ENCODE measurements at regions not wholly inside any gene's neighbourhood (a gene's known extent, or its start where the extent isn't known, plus 50 kb on each side); places are given as distances from the start of the nearest gene placed in this dataset.

DNA sequence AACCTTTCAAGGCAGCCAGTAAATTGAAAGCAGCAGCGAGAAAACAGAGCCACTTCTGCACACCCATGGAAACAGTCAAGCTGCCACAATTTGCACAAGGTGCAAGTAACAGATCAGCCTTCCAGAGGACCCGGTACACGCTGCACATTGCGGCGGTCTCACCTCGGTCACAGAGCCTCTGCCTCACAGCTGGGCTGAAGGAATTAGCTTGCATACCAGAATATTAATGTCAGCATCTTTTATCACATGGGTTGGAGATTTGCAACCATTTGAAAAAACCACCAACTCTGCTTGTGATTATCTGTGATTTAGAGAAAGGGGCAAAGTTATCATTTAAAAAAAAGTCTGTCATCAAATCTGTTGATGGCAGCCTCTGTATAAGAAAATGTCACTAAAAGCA is 330.5 kb upstream of the TCF4 start:
- no peaks in the 10 kb centered on the region for H3K4me1 ChIP-seq (ENCODE audit: control insufficient read depth in 2 of 2, insufficient read depth in 2 of 2, low read length in 2 of 2)
- DNase-seq (ENCODE audit: low read depth in 6 of 9, low spot score in 9 of 9): no peak
- 96% methylated on average over 6 of the region's 6 CpGs for WGBS
- H3K4me3 ChIP-seq (ENCODE audit: low read length in 2 of 2): no peak overlapping the region
- no peaks in the 10 kb centered on the region for H3K9me3 ChIP-seq (ENCODE audit: control insufficient read depth in 2 of 2, insufficient read depth in 1 of 2, low read length in 1 of 2)
- no peaks in the 10 kb centered on the region for H3K27me3 ChIP-seq (ENCODE audit: control insufficient read depth in 2 of 2, insufficient read depth in 1 of 2, low read length in 1 of 2)
- H3K36me3 ChIP-seq (ENCODE audit: control insufficient read depth in 2 of 2, insufficient read depth in 2 of 2, low read length in 1 of 2): no peaks in the 10 kb centered on the region
- no peak overlapping the region for H3K27ac ChIP-seq (ENCODE audit: low read depth in 1 of 2, low read length in 1 of 2)

DNA sequence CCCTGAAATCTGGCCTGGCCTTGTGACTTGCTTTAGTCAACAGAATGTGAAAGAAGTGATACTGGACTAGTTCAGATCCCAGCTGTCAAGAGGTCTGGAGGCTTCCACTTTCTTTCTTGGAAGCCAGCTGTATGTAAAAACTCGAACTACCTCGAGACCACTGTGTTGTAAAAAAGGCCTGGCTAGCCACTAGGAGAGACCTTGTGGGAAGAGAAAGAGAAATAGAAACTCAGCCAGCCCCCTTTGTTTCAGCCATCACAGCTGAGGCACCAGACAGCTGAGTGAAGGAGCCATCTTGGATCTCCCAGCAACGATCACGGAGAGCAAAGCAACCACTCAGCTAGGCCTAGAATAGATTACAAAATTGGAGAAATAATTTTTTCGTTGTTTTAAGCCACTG is 324.9 kb upstream of the TCF4 start:
- no peak overlapping the region for H3K27ac ChIP-seq (ENCODE audit: low read depth in 1 of 2, low read length in 1 of 2)
- no peak overlapping the region for H3K4me3 ChIP-seq (ENCODE audit: low read length in 2 of 2)
- no peaks in the 10 kb centered on the region for H3K4me1 ChIP-seq (ENCODE audit: control insufficient read depth in 2 of 2, insufficient read depth in 2 of 2, low read length in 2 of 2)
- 96% methylated on average over 5 of the region's 5 CpGs for WGBS
- no peaks in the 10 kb centered on the region for H3K9me3 ChIP-seq (ENCODE audit: control insufficient read depth in 2 of 2, insufficient read depth in 1 of 2, low read length in 1 of 2)
- no peak for DNase-seq (ENCODE audit: low read depth in 6 of 9, low spot score in 9 of 9)
- no peaks in the 10 kb centered on the region for H3K27me3 ChIP-seq (ENCODE audit: control insufficient read depth in 2 of 2, insufficient read depth in 1 of 2, low read length in 1 of 2)
- no peaks in the 10 kb centered on the region for H3K36me3 ChIP-seq (ENCODE audit: control insufficient read depth in 2 of 2, insufficient read depth in 2 of 2, low read length in 1 of 2)

DNA sequence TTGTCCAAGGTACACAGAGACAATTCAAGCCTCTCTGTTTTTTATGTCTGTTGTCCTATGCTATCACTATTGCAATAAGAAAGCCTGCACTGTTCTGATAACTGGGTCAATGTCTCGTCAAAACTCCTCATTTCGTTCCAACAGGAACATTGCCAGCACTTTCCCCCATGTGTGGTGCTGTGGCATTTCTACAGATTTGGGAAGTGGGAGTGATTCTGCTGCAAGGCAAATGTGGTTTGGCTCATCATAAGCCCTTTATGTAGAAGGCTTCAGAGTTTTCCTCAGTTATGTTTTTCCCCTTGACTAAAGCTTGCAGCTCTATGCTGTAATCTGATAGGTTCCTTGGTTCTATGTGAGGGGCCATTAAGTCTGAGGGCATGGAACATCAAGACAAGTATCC is 324.1 kb upstream of the TCF4 start:
- 95% methylated on average over 2 of the region's 2 CpGs for WGBS
- no peaks in the 10 kb centered on the region for H3K4me1 ChIP-seq (ENCODE audit: control insufficient read depth in 2 of 2, insufficient read depth in 2 of 2, low read length in 2 of 2)
- DNase-seq (ENCODE audit: low read depth in 6 of 9, low spot score in 9 of 9): no peak

DNA sequence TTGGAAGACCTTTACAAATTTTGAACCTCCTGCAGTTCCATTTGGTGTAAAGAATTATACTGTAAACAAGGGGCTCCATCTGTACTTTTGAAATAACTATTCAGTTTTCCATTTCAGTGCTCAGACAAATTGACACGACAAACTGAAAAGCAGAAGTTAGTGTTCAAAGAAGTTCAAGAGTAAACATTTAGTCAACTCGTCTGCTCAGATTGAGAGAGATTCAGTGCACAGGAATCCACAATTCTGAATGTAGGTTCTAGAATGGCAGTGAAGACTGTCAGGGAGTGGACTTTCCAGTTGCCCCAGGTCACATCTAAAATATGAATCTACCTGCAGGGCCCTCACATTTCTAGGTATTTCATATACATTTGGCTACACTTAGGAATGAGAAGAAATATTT is 322.3 kb upstream of the TCF4 start:
- Histone ChIP-seq H3K4me1 (ENCODE audit: control insufficient read depth in 2 of 2, insufficient read depth in 2 of 2, low read length in 2 of 2) (peaks cover 0 to 6% of the 10 kb centered on the region in 2 donors), H3K36me3 (ENCODE audit: control insufficient read depth in 2 of 2, insufficient read depth in 2 of 2, low read length in 1 of 2) (no peaks in the 10 kb centered on the region), H3K27ac (ENCODE audit: low read depth in 1 of 2, low read length in 1 of 2) (no peak overlapping the region), H3K9me3 (ENCODE audit: control insufficient read depth in 2 of 2, insufficient read depth in 1 of 2, low read length in 1 of 2) (no peaks in the 10 kb centered on the region), H3K4me3 (ENCODE audit: low read length in 2 of 2) (no peak overlapping the region), H3K27me3 (ENCODE audit: control insufficient read depth in 2 of 2, insufficient read depth in 1 of 2, low read length in 1 of 2) (no peaks in the 10 kb centered on the region)
- DNase-seq (ENCODE audit: low read depth in 6 of 9, low spot score in 9 of 9): no peak
- 58% methylated on average over 2 of the region's 2 CpGs for WGBS

More for the DNA sequence above, 324.1 kb upstream of the TCF4 start:
- Histone ChIP-seq H3K27me3 (ENCODE audit: control insufficient read depth in 2 of 2, insufficient read depth in 1 of 2, low read length in 1 of 2) (no peaks in the 10 kb centered on the region), H3K27ac (ENCODE audit: low read depth in 1 of 2, low read length in 1 of 2) (no peak overlapping the region), H3K4me3 (ENCODE audit: low read length in 2 of 2) (no peak overlapping the region), H3K36me3 (ENCODE audit: control insufficient read depth in 2 of 2, insufficient read depth in 2 of 2, low read length in 1 of 2) (no peaks in the 10 kb centered on the region), H3K9me3 (ENCODE audit: control insufficient read depth in 2 of 2, insufficient read depth in 1 of 2, low read length in 1 of 2) (no peaks in the 10 kb centered on the region)

DNA sequence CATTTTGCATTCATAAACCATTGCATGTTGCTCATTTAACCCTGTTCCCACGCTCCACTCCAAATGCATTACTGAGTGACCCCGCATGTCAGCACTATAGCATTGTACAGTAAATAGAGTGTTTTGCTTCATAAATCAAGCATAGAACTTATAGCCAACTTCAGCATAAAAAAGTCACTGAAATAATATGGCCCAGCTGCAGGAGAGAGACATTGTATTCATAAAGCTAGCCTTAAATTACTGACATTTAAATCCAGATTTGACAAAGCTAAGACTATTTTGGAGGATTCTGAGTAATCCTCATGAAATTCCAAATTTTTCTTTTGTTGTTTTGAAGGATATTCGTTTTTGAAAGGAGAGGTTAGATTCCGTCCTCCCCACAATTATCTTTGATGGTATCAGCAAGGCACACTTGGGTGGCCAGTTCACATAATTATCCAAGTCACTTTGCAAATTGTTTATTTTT is 320.9 kb upstream of the TCF4 start:
- H3K27me3 ChIP-seq (ENCODE audit: control insufficient read depth in 2 of 2, insufficient read depth in 1 of 2, low read length in 1 of 2): no peaks in the 10 kb centered on the region
- H3K36me3 ChIP-seq (ENCODE audit: control insufficient read depth in 2 of 2, insufficient read depth in 2 of 2, low read length in 1 of 2): no peaks in the 10 kb centered on the region
- no peak overlapping the region for H3K4me3 ChIP-seq (ENCODE audit: low read length in 2 of 2)
- DNase-seq (ENCODE audit: low read depth in 6 of 9, low spot score in 9 of 9): no peak
- no peaks in the 10 kb centered on the region for H3K9me3 ChIP-seq (ENCODE audit: control insufficient read depth in 2 of 2, insufficient read depth in 1 of 2, low read length in 1 of 2)
- WGBS: 95% methylated on average over 4 of the region's 4 CpGs
- peaks cover 0 to 6% of the 10 kb centered on the region in 2 donors for H3K4me1 ChIP-seq (ENCODE audit: control insufficient read depth in 2 of 2, insufficient read depth in 2 of 2, low read length in 2 of 2)
- no peak overlapping the region for H3K27ac ChIP-seq (ENCODE audit: low read depth in 1 of 2, low read length in 1 of 2)

DNA sequence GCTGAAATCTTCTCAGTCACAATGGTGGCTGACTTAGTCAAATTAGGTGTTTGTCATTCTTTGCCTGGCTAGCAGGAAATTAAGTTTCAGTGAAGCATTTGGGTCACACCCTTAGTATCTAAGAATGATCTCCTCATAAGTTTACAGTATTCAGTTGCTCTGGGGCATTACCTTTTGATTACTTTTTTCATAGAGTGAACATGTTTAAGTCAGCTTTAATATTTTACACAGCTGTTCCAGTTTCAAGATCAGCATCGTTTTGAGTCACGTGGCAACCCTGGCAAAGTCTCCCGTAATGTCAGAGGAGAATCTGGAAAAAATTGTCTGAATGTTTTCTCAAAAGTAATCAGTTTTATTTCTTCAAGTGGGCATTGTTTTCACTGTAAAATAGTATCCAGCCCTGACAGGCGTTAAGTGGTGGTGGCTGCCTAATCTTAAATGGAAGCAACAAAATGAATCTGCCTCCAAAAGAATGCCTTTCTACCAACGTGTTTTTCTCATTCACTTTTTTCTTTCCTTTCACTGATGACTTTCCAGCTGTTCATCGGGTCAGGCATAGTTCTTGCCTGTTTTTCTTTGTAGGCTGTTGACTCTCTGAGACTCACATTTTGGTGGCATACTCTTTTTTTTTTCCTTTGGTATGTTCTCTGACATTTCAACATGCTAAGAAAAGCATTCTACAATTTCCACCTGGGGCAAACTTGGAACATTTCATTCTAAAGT is 319.6 kb upstream of the TCF4 start:
- no peak for DNase-seq (ENCODE audit: low read depth in 6 of 9, low spot score in 9 of 9)
- Histone ChIP-seq H3K27ac (ENCODE audit: low read depth in 1 of 2, low read length in 1 of 2) (no peak overlapping the region), H3K4me3 (ENCODE audit: low read length in 2 of 2) (no peak overlapping the region), H3K36me3 (ENCODE audit: control insufficient read depth in 2 of 2, insufficient read depth in 2 of 2, low read length in 1 of 2) (no peaks in the 10 kb centered on the region), H3K27me3 (ENCODE audit: control insufficient read depth in 2 of 2, insufficient read depth in 1 of 2, low read length in 1 of 2) (no peaks in the 10 kb centered on the region), H3K4me1 (ENCODE audit: control insufficient read depth in 2 of 2, insufficient read depth in 2 of 2, low read length in 2 of 2) (peaks cover 0 to 6% of the 10 kb centered on the region in 2 donors), H3K9me3 (ENCODE audit: control insufficient read depth in 2 of 2, insufficient read depth in 1 of 2, low read length in 1 of 2) (no peaks in the 10 kb centered on the region)
- 88% methylated on average over 6 of the region's 6 CpGs for WGBS

DNA sequence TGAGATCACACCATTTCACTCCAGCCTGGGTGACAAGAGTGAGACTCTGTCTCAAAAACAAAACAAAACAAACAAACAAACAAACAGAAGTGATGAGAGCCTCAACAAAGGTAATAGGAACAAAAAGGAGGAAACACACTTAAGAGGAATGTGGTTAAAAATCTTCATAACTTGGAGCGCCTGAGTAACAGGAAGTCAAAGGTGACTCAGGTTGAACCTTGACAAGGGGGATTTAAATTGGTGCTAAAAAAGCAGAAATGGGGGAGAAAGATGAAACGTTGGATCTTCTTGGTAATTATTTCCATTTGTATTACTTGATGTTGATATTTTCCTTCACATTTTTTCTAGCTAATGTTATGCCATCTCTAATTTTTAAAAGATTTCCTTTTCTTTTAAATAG is 318.5 kb upstream of the TCF4 start:
- H3K27ac ChIP-seq (ENCODE audit: low read depth in 1 of 2, low read length in 1 of 2): no peak overlapping the region
- peaks cover 0 to 6% of the 10 kb centered on the region in 2 donors for H3K4me1 ChIP-seq (ENCODE audit: control insufficient read depth in 2 of 2, insufficient read depth in 2 of 2, low read length in 2 of 2)
- WGBS: 11% methylated on average over 2 of the region's 2 CpGs
- no peak overlapping the region for H3K4me3 ChIP-seq (ENCODE audit: low read length in 2 of 2)
- DNase-seq (ENCODE audit: low read depth in 6 of 9, low spot score in 9 of 9): peak in 6 of 9 donors; percentile 3 to 54 (median 12)
- no peaks in the 10 kb centered on the region for H3K27me3 ChIP-seq (ENCODE audit: control insufficient read depth in 2 of 2, insufficient read depth in 1 of 2, low read length in 1 of 2)
- H3K36me3 ChIP-seq (ENCODE audit: control insufficient read depth in 2 of 2, insufficient read depth in 2 of 2, low read length in 1 of 2): no peaks in the 10 kb centered on the region
- H3K9me3 ChIP-seq (ENCODE audit: control insufficient read depth in 2 of 2, insufficient read depth in 1 of 2, low read length in 1 of 2): no peaks in the 10 kb centered on the region

DNA sequence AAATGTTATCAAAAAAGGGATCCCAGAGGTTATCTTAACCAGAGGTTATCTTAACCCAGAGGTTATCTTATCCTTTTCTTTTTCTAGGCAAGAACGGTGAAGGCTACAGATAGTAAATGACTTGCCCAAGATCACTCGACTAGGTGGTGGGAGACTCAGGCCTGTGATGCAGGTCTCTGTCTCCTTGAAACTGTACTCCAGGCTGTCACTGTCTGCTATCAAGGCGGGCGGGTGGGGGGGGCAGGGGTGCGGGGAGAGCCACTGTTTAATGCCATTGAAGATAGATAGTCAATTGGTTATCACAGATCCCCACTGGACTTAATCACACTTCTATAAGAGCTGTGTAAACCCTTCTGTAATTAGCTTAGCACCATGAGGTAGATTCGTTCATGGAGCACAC is 315.9 kb upstream of the TCF4 start:
- H3K27ac ChIP-seq (ENCODE audit: low read depth in 1 of 2, low read length in 1 of 2): no peak overlapping the region
- no peak overlapping the region for H3K4me3 ChIP-seq (ENCODE audit: low read length in 2 of 2)
- no peak for DNase-seq (ENCODE audit: low read depth in 6 of 9, low spot score in 9 of 9)
- no peaks in the 10 kb centered on the region for H3K9me3 ChIP-seq (ENCODE audit: control insufficient read depth in 2 of 2, insufficient read depth in 1 of 2, low read length in 1 of 2)
- H3K36me3 ChIP-seq (ENCODE audit: control insufficient read depth in 2 of 2, insufficient read depth in 2 of 2, low read length in 1 of 2): no peaks in the 10 kb centered on the region
- 96% methylated on average over 6 of the region's 6 CpGs for WGBS
- H3K27me3 ChIP-seq (ENCODE audit: control insufficient read depth in 2 of 2, insufficient read depth in 1 of 2, low read length in 1 of 2): no peaks in the 10 kb centered on the region
- H3K4me1 ChIP-seq (ENCODE audit: control insufficient read depth in 2 of 2, insufficient read depth in 2 of 2, low read length in 2 of 2): peaks cover 0 to 6% of the 10 kb centered on the region in 2 donors

DNA sequence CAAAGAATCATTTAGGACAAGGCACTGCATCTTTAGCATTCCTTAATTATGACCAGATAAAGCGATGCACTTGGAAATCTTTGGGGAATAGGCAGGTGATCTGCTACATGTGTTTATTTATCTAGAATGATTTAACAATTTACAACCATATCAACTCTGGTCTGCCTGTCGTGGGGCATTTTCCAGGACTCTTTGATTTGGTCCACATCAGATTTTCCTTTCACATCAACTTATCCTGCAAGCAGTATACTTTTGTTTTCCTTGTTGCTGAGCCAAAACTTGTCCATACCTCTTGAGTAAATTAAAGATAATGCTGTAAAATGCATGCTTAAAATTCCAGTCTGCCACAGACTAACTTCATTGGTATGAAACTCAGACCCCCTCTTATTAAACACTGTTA is 312.4 kb upstream of the TCF4 start:
- Histone ChIP-seq H3K27me3 (ENCODE audit: control insufficient read depth in 2 of 2, insufficient read depth in 1 of 2, low read length in 1 of 2) (no peaks in the 10 kb centered on the region), H3K27ac (ENCODE audit: low read depth in 1 of 2, low read length in 1 of 2) (no peak overlapping the region), H3K9me3 (ENCODE audit: control insufficient read depth in 2 of 2, insufficient read depth in 1 of 2, low read length in 1 of 2) (no peaks in the 10 kb centered on the region), H3K36me3 (ENCODE audit: control insufficient read depth in 2 of 2, insufficient read depth in 2 of 2, low read length in 1 of 2) (no peaks in the 10 kb centered on the region), H3K4me1 (ENCODE audit: control insufficient read depth in 2 of 2, insufficient read depth in 2 of 2, low read length in 2 of 2) (no peaks in the 10 kb centered on the region), H3K4me3 (ENCODE audit: low read length in 2 of 2) (no peak overlapping the region)
- no peak for DNase-seq (ENCODE audit: low read depth in 6 of 9, low spot score in 9 of 9)
- 97% methylated on average over 2 of the region's 2 CpGs for WGBS
